ENCODE measurements at regions not wholly inside any gene's neighbourhood (a gene's known extent, or its start where the extent isn't known, plus 50 kb on each side); places are given as distances from the start of the nearest gene placed in this dataset.

DNA sequence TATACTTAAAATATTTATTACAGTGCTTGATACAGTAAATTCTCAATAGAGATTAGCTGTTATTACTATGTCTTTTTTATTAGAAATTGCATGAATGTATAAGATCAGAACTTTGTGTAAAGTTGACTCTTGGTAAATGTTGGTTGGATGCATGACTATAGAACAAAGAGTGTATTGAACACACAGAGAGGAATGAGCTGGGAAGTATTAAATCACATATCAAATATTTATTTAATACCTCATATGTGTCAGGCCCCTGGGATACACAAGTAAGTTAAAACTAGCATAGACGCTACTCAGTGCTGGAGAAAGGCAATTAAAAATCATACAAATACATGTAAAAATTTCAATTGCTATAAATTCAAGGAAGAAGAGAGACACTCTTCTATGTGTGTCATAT is 550.7 kb upstream of the TLE4 start:
- H3K4me3 ChIP-seq = no peak overlapping the region
- H3K36me3 ChIP-seq = no peaks in the 10 kb centered on the region
- H3K27ac ChIP-seq = no peak overlapping the region
- H3K9me3 ChIP-seq = no peaks in the 10 kb centered on the region
- no peak for DNase-seq
- no peaks in the 10 kb centered on the region for H3K4me1 ChIP-seq
- H3K27me3 ChIP-seq = no peaks in the 10 kb centered on the region
- intact Hi-C loops (cut with DNase I; ENCODE audit: low total_unique reads) = no loop called here
- TF ChIP-seq, protein P1, sequence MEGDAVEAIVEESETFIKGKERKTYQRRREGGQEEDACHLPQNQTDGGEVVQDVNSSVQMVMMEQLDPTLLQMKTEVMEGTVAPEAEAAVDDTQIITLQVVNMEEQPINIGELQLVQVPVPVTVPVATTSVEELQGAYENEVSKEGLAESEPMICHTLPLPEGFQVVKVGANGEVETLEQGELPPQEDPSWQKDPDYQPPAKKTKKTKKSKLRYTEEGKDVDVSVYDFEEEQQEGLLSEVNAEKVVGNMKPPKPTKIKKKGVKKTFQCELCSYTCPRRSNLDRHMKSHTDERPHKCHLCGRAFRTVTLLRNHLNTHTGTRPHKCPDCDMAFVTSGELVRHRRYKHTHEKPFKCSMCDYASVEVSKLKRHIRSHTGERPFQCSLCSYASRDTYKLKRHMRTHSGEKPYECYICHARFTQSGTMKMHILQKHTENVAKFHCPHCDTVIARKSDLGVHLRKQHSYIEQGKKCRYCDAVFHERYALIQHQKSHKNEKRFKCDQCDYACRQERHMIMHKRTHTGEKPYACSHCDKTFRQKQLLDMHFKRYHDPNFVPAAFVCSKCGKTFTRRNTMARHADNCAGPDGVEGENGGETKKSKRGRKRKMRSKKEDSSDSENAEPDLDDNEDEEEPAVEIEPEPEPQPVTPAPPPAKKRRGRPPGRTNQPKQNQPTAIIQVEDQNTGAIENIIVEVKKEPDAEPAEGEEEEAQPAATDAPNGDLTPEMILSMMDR (IDR thresholded peaks at IDR 0.05) = no peak

DNA sequence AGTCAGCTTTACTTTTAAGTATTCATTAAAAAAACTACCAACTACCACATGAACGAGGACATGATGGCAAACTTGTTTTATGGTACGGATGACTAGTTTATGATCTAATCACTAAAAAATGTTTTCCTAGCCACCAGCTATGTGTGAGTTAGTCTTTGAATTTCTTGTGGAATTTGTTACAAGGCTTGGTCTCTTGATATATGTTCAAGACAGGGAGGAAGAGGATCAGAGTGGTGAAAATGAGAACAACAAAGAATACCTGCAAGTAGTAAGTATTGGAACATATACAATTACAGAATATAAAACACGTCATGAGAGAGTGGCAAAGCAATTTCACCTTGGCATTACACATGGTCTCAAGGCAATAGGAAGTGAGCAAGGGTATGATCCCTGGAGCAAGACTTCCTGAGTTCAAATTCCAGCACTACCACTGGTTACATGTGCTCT is 548.6 kb upstream of the TLE4 start:
- Histone ChIP-seq H3K9me3 (no peaks in the 10 kb centered on the region), H3K36me3 (no peaks in the 10 kb centered on the region), H3K4me3 (no peak overlapping the region), H3K27me3 (no peaks in the 10 kb centered on the region), H3K27ac (no peak overlapping the region), H3K4me1 (no peaks in the 10 kb centered on the region)
- DNase-seq = no peak
- TF ChIP-seq, protein P1 (IDR thresholded peaks at IDR 0.05) = no peak
- intact Hi-C loops (cut with DNase I; ENCODE audit: low total_unique reads) = no loop called here

DNA sequence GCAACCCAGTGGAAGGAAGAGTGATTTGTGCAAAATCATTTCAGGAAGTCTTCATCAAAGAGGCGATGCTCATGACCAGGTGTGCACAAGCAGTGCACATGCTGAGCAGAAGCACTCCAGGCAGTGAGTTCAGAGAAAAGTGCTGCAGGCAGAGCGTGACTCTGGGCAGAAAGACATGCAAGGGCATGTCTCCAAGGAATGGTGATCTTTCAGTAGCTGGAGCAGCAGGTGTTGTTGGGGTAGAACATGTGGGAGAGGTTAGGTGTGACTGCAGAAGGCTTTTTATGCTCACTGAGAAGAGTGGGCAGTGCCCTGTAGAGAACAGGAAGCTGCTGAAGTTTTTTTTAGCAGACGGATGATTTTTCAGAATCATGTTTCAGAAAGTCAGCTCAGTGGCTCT is 545.4 kb upstream of the TLE4 start:
- TF ChIP-seq, protein P1 (IDR thresholded peaks at IDR 0.05) = no peak
- Histone ChIP-seq H3K4me1 (no peaks in the 10 kb centered on the region), H3K9me3 (no peaks in the 10 kb centered on the region), H3K27me3 (no peaks in the 10 kb centered on the region), H3K27ac (no peak overlapping the region), H3K36me3 (no peaks in the 10 kb centered on the region), H3K4me3 (no peak overlapping the region)
- intact Hi-C loops (cut with DNase I; ENCODE audit: low total_unique reads) = no loop called here
- DNase-seq = no peak

DNA sequence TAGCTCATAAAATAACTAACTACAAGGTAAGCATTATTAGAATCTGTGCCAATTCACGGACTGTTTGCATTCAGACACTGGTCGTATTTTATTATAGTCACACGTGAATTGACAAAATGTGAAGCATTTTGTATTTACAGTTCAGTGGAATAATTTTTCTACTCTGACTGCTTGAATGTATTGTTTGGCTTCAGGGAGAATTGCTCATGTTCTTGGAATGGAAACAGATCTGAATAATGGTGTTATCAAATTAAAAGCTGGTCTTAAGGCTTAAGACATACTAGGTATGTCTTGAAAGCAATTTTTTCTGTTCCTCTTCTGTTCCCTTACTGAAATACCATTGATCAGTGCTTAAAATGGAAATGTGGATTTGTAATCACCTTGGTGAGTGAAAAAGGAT is 543.7 kb upstream of the TLE4 start:
- no peak for DNase-seq
- Histone ChIP-seq H3K9me3 (no peaks in the 10 kb centered on the region), H3K4me3 (no peak overlapping the region), H3K36me3 (no peaks in the 10 kb centered on the region), H3K27me3 (no peaks in the 10 kb centered on the region), H3K4me1 (no peaks in the 10 kb centered on the region), H3K27ac (no peak overlapping the region)
- intact Hi-C loops (cut with DNase I; ENCODE audit: low total_unique reads) = no loop called here
- TF ChIP-seq, protein P1 (IDR thresholded peaks at IDR 0.05) = no peak

DNA sequence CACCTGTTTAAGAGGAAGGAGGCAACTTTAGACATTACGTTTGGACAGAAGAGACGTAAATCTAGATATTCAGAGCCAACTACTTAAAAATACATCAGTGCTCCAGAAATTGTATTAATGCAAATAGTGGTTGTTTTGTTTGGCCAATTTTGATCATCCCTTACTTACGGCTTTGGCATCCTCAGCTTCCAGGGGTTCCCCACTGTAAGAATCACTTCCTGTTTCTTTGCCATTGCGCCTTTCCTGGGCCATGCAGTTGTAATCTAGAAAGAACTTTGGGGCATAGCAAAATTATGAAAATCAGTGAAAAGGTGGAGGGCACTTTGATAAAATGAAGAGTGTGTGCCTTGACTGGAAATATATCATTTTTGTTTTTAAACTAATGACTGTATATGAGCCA is 537.2 kb upstream of the TLE4 start:
- no peak overlapping the region for H3K27ac ChIP-seq
- no peaks in the 10 kb centered on the region for H3K9me3 ChIP-seq
- no peak for DNase-seq
- TF ChIP-seq, protein P1 (IDR thresholded peaks at IDR 0.05) = no peak
- H3K27me3 ChIP-seq = no peaks in the 10 kb centered on the region
- H3K4me3 ChIP-seq = no peak overlapping the region
- no peaks in the 10 kb centered on the region for H3K36me3 ChIP-seq
- no peaks in the 10 kb centered on the region for H3K4me1 ChIP-seq
- intact Hi-C loops (cut with DNase I; ENCODE audit: low total_unique reads) = no loop called here

DNA sequence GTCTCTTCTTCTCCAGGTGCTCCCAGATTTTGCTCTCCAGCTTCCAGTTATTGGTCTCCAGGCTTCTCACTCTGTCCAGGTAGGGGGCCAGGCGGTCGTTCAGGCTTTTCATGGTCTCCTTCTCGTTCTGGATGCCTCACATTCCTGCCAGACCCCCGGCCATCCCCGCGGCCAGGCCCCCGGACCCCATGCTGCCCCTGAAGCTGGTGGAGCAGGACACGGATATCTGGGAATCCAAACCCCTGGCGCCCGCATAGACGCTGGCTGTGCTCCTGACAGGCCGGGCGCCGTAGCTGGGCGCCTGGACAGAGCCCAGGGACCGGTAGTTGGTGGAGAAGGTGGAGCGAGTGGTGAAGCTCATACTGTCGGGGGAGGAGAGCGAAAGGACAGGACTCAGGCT is 534.4 kb upstream of the TLE4 start:
- no peak overlapping the region for H3K27ac ChIP-seq
- intact Hi-C loops (cut with DNase I; ENCODE audit: low total_unique reads) = no loop called here
- no peak overlapping the region for H3K4me3 ChIP-seq
- no peak for DNase-seq
- no peaks in the 10 kb centered on the region for H3K36me3 ChIP-seq
- H3K4me1 ChIP-seq = no peaks in the 10 kb centered on the region
- TF ChIP-seq, protein P1 (IDR thresholded peaks at IDR 0.05) = no peak
- no peaks in the 10 kb centered on the region for H3K27me3 ChIP-seq
- H3K9me3 ChIP-seq = no peaks in the 10 kb centered on the region
